UCSD-AML1 (cell line): ENCODE measurements at regions not wholly inside any gene's neighbourhood (a gene's known extent, or its start where the extent isn't known, plus 50 kb on each side); places are given as distances from the start of the nearest gene placed in this dataset.

Experiments used
- DNase-seq: peaks from one replicate; lab custom pipeline; 2025; ENCODE audit not compliant: unreplicated experiment; lab: John Stamatoyannopoulos, UW

DNA sequence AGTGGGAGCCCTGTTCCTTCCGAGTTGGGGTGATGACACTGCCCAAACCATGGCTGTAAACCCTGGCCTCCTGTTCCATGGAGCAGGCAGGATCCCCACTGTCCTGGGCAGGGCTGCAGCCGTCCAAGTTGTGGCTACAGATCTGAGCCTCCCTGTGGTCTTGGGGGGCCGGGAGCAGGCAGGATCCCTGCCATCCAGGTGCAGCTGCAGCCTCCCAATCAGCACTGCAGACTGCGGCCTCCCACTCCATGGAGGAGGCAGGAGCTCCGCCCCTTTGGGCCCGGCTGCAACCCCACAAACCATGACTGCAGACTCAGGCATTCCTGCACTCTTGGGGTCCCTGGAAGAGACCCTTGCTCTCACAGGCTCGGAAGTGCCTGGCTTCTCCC, 872.1 kb upstream of the GJE1 start:
- DNase-seq, result no peak

GRCh38 chr6:141259807-141260206, 872.9 kb upstream of the GJE1 start:
- DNase-seq, result no peak

DNA sequence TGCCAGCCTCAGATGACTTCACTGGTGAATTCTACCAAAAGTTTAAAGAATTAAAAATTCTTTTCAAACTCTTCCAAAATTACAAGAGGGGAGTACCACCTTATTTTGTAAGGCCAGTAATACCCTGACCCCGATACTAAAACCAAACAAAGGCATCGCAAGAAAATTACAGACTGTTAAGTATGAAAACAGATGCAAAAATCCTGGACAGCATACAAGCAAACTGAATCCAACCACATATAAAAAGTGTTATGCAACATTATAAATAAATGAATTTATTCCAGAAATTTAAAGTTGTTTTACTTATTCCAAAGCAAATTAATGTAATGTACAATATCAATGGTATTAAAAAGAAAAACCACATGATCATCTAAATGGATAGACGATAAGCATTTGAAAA, 873.6 kb upstream of the GJE1 start:
- DNase-seq, result no peak

DNA sequence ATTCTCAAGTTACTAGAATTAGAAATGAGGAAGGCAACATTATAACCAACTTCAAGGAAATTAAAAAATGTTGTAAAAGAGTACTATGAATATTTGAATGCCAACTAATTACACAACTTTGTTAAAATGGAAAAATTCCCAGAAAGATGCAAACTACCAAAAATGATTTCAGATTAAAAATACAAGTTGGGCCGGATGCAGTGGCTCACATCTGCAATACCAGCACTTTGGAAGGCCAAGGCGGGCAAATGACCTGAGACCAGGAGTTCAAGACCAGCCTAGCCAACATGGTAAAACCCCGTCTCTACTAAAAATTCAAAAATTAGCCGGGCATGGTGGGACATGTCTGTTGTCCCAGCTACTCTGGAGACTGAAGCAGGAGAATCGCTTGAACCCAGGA, 874.2 kb upstream of the GJE1 start:
- DNase-seq, result no peak

DNA sequence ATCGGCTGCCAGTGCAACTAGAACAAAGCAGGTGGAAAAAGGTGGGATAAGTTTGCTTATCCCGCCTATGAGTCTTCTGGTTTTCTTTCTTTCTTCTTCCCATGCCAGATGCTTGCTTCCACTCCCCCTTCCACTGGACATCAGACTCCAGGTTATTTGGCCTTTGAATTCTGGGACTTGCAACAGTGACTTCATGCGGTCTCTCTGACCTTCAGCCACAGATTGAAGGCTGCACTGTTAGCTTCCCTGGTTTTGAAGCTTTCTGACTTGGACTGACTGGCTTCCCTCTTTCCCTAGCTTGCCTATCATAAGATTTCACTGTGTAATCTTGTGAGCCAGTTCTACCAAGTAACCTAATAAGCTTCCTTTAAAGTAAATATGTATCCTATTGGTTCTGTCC, 878.4 kb upstream of the GJE1 start:
- DNase-seq, result no peak

DNA sequence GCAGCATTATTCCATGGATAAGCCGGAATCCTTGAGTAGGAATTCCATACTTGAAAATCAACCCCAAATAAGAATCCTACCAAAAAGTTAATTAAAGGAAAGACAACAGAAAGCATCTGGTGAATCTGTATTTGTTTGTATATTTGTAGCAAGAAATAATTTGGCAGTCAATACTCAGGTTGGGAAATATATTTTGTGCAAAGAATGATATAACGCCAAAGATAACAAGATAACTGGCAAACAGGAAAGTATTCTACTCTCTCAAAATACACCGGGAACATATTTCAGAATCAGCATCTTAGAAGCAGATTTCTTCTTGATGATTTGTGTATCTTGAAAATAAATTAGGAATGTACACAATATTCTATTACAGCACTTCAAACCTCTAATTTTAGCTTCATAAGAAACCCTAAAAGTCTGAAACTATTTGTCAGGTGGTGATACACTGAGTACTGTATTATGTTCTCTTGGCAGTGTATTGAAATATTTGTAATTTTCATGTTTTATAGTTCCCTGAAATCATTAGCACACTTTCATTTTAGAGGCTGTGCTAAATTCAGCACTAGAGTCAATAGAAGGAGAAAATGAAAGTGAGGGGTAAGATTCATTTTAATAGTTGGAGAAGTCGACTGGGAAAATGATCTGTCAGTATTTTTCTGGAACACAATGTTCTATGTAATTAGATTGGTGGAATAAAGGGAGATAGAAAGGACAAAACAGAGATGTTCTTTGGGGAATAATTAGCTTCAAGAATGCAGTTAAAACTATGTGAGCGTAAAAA, 879.7 kb upstream of the GJE1 start:
- DNase-seq, result no peak

GRCh38 chr6:141251286-141251685, 881.4 kb upstream of the GJE1 start:
- DNase-seq, result no peak

DNA sequence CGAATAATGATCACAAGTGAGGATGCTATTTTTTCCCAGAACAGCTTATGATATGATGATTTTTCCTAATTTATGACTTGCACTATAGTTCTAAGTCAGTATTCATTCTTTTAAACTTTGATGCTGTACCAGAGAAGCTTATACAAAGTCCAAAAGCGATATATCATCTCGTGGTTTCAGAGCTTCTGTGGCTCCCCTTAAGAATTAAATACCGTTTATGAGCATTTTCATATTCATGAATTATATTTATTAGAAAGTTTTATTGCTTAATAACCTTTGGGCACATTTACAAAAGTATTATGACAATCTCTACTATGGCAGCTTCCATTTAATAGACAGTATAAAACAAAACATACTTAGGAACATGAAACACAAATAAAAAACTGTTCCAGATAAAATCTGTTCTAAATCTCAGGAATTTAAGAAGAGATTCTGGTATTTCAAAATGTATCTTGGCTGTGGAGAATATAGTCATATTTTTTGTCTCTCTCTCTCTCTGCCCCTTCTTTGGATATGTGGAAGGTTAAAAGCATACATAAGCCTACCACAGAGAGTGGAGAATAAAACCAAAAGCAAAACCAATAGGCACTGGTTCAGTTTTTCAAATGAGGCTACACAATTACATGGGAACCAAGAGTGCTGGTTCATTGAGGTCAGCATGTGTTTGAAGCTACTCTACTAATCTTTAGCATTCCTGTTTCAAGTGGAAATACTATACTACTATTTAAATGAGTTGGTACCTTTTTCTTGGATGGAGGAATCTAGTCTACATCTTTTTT, 884.5 kb upstream of the GJE1 start:
- DNase-seq, result no peak

- no peak for DNase-seq
Observed at GRCh38 chr6:141244366-141244765, 888.4 kb upstream of the GJE1 start.

- no peak for DNase-seq
Observed at GRCh38 chr6:141242957-141243356, 889.8 kb upstream of the GJE1 start.

DNA sequence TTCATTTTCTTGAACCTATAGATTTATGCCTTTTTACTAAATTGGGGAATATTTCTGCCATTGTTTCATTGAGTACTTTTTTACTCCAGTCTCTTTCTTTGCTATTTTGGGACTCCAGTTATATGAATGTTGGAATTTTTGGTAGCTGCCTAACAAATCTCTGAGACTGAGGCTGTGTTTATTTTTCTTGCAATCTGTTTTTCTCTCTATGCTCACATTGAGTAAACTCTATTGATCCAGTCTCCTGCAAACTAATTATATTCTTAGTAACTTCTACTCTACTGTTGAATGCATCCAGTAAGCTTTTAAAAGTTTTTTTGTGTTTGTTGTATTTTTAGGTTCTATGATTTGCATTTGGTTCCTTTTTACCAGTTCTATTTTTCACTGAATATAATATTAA, 903.4 kb upstream of the GJE1 start:
- no peak for DNase-seq

- DNase-seq, result no peak
Observed at GRCh38 chr6:141218583-141218982, 914.1 kb upstream of the GJE1 start.

DNA sequence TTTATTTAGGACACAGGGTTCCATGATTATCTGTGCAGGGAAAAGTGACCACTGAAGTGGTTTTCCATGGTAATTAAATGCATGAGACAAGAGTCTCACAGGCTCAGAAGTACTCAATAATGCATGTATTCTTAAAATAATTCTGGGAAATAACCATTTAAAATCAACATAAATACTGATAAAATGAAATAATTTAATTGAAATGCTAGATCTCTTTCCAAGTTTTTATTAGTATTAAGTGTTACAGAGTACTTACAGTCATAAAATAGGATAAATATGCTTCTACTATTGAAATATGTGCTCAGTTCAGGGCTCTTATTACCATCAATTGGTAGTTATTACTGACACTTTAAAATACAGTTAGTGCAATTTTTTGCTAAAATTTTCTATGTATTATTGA, 916.0 kb upstream of the GJE1 start:
- no peak for DNase-seq

- no peak for DNase-seq
Observed at GRCh38 chr6:141212296-141212695, 920.4 kb upstream of the GJE1 start.

- no peak for DNase-seq
Observed at GRCh38 chr6:141211845-141212244, 920.9 kb upstream of the GJE1 start.

GRCh38 chr6:141210901-141211300, 921.8 kb upstream of the GJE1 start:
- DNase-seq, result no peak

DNA sequence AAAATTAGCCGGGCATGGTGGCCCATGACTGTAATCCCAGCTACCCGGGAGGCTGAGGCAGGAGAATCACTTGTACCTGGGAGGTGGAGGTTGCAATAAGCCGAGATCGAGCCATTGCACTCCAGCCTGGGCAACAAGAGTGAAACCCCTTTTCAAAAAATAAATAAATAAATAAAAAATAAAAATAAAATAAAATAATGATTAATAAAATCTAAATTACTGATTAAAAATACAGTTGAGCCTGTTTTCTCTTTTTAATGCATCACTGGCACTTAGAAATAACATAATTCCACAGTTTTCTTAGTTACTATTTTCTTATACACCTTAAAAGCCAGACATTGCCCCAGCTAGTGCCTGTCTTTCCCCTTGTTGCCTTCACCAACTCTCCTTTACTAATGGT, 922.8 kb upstream of the GJE1 start:
- no peak for DNase-seq

- no peak for DNase-seq
Observed at GRCh38 chr6:141208101-141208500, 924.6 kb upstream of the GJE1 start.

DNA sequence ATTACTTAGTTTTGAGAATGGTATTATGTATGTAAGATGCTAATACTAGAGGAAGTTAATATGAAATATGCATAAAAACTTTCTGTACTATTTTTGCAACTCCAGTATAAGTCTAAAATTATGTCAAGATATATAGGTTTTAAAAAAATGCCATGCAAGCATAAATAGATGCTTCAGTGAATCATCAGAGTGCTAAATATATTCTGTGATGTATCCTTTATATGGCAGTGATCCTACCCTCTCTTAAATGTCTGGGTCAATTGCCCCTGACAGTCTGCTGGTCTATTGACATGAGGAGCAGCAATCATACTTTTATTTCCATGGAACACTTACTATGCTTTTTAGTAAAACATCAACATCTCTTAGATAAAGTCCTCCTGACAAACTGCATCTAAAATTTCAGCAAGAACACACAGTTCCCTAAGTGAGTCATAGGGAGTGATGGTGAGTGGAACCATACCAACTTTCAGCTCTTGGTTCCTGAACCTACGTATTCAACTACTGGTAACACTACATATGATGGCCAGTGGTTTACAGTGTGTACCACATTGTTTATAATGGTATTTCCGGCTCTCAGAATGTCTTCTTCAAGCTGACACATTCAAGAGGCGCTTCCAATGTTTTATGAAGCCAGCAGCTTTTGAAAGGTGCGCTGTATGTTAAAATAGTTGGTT, 928.7 kb upstream of the GJE1 start:
- no peak for DNase-seq

GRCh38 chr6:141202626-141203025, 930.1 kb upstream of the GJE1 start:
- no peak for DNase-seq

DNA sequence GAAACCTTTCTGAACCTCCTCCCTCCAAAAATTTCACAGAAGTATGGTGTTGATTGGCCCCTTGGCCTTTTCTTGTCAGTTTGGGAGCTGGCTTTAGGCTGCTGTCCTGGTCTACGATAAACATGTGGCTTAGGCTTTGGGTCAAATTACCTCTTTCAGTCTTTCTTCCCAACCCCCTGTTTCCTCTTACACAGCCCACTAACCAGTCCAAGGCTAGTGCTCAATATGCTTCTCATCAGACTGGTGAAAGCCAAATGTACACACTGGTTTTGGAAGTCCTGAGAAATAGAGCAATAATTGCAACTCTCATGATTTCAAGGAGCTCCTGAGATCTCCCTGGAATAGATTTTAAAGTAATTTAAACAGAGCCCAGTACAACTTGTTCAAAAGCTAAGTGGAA, 933.7 kb upstream of the GJE1 start:
- no peak for DNase-seq

DNA sequence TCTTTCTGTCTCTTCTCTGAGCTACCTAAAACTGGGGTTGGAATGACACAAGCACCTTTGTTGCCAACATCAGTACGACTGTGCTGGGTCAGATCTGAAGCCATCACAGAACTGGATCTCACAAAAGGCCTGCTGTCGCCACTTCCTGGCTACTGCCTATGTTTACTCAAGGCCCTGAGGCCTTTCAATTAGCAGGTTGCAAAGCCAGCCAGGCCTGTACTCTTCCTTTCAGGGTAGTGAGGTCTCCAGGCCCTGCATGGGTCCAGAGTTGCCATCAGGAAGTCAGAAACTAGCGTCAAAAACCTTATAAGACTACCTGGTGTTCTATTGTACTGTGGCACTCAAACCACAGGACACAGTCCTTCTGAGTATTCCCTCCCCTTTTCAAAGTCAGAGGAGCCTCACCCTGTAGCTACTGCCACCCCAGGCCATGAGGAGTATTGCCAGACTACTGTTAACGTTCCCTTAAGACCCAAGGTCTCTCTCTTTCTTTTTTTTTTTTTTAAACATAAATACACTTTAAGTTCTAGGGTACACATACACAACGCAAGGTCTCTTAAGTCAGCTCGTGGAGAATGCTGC, 937.4 kb upstream of the GJE1 start:
- DNase-seq, result no peak
